ENCODE measurements at regions not wholly inside any gene's neighbourhood (a gene's known extent, or its start where the extent isn't known, plus 50 kb on each side); places are given as distances from the start of the nearest gene placed in this dataset.

DNA sequence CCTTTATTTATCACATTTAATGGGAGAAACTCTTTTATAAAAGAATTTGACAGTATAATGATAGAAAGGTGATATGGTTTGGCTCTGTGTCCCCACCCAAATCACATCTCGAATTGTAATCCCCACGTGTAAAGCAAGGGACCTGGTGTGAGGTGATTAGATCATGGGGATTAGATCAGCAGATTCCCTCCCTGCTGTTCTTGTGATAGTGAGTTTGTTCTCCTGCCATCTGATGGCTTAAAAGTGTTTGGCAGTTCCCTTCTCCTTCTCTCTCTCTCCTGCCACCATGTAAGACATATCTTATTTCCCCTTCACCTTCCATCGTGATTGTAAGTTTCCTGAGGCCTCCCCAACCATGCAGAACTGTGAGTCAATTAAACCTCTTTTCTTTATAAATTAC, 1110.3 kb downstream of the FLRT2 start:
- Mint-ChIP-seq H3K27me3 (no peaks in the 10 kb centered on the region), H3K9me3 (peaks cover 10% of the 10 kb centered on the region), H3K36me3 (no peaks in the 10 kb centered on the region), H3K27ac (no peak overlapping the region), H3K4me1 (ENCODE audit: low read depth) (no peaks in the 10 kb centered on the region), H3K4me3 (no peak overlapping the region)
- ChIA-PET POLR2A (no interaction called here), CTCF (no interaction called here)
- no peak for DNase-seq
- intact Hi-C loops (cut with micrococcal nuclease), result no loop called here

DNA sequence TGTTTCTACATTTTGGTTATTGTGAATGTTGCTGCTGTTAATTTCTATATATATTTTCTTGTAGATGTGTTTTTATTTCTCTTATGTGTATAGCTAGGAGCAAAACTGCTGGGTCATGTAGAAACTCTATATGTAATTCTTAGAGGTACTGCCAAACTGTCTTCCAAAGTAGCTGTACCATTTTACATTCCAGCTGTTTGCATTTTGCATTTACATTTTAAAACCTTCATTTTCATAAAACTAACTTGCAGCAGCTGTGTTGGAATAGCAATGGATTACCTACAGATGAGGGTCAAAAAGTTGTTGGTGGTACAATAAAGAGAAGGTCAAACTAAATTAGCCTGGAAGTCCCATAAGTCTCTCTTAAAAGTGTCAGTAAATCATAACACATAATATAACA, 1109.7 kb downstream of the FLRT2 start:
- Mint-ChIP-seq H3K27me3 (no peaks in the 10 kb centered on the region), H3K9me3 (peaks cover 10% of the 10 kb centered on the region), H3K4me3 (no peak overlapping the region), H3K36me3 (no peaks in the 10 kb centered on the region), H3K4me1 (ENCODE audit: low read depth) (no peaks in the 10 kb centered on the region), H3K27ac (no peak overlapping the region)
- intact Hi-C loops (cut with micrococcal nuclease), result no loop called here
- no peak for DNase-seq
- POLR2A ChIA-PET, result no interaction called here
- CTCF ChIA-PET, result no interaction called here

DNA sequence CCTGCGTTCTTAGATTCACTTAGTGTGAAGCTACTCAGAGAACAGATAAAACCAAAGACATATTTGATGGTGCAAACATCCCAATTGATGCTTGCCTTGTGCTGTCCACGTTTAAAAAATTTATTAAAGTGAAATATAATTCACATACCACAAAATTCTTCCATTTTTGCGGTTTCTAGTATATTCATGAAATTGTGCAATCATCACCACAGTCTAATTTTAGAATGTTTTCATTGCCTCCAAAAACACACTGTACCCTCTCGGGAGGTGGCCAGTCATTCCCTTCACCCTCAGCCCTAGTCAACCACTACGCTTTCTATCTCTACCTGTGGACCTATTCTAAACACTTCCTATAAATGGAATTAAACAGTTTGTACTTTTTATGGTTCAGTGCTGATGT, 1109.2 kb downstream of the FLRT2 start:
- H3K4me3 Mint-ChIP-seq, result no peak overlapping the region
- no peak overlapping the region for H3K27ac Mint-ChIP-seq
- CTCF ChIA-PET, result no interaction called here
- no peaks in the 10 kb centered on the region for H3K4me1 Mint-ChIP-seq (ENCODE audit: low read depth)
- intact Hi-C loops (cut with micrococcal nuclease), result no loop called here
- H3K36me3 Mint-ChIP-seq, result no peaks in the 10 kb centered on the region
- DNase-seq, result no peak
- H3K27me3 Mint-ChIP-seq, result no peaks in the 10 kb centered on the region
- POLR2A ChIA-PET, result no interaction called here
- H3K9me3 Mint-ChIP-seq, result peaks cover 10% of the 10 kb centered on the region

DNA sequence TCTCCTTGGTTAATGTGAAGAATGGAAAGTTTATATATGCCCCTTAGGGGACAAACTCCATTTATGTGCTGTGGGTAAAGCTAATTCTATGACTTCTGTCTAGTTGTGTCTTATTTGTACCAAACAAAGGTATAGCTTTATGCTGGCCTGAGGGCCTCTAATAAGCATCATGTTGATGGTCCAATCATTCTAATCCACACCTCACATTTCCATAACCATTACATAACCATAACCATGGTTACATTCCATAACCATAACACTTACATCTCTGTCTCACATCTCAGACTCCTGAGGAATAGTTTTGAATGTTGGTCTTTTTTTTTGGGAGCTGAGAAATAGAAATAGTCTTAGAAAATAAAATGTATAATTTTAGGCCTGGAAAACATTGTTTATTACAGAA, 1097.1 kb downstream of the FLRT2 start:
- Mint-ChIP-seq H3K36me3 (no peaks in the 10 kb centered on the region), H3K27me3 (no peaks in the 10 kb centered on the region), H3K27ac (no peak overlapping the region), H3K9me3 (peaks cover 8% of the 10 kb centered on the region), H3K4me1 (ENCODE audit: low read depth) (no peaks in the 10 kb centered on the region), H3K4me3 (no peak overlapping the region)
- DNase-seq, result no peak
- intact Hi-C loops (cut with micrococcal nuclease), result no loop called here
- ChIA-PET POLR2A (no interaction called here), CTCF (no interaction called here)

DNA sequence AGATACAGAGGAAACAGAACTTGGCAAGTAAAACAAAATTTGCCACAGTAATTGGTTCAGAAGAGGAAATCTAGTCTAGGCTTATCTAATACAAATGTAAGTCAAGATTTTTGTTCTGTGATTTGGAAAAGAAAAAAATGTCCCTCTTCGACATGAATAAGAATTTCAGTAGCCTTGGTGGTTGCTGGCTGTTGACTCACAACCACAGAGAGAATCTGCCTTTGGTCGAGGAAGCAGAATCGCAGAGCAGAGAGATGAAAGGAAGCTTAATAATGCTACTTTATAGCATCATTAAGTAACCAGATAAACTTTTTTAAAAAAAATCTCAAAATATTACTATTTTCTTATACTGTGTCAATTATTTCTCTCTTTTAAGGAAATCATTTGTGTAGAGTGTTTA, 1096.6 kb downstream of the FLRT2 start:
- H3K9me3 Mint-ChIP-seq, result peaks cover 8% of the 10 kb centered on the region
- intact Hi-C loops (cut with micrococcal nuclease), result no loop called here
- POLR2A ChIA-PET, result no interaction called here
- no peaks in the 10 kb centered on the region for H3K27me3 Mint-ChIP-seq
- CTCF ChIA-PET, result no interaction called here
- H3K27ac Mint-ChIP-seq, result no peak overlapping the region
- H3K4me1 Mint-ChIP-seq (ENCODE audit: low read depth), result no peaks in the 10 kb centered on the region
- H3K4me3 Mint-ChIP-seq, result no peak overlapping the region
- no peaks in the 10 kb centered on the region for H3K36me3 Mint-ChIP-seq
- no peak for DNase-seq

DNA sequence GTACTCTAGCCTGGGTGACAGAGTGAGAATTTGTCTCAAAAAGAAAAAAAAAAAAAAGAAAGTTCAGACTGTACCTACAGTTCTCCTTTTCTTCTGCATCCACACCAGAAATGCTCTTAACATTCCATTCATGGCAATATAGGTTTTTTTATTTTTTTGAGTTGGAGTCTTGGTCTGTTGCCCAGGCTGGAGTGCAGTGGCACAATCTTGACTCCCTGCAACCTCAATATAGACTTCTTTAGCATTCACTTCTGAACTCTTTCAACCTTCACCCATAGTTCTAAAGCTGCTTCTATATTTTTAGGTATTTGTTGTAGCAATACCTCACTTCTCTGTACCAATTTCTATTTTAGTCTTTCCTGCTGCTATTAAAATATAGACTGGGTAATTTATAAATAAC, 1095.7 kb downstream of the FLRT2 start:
- intact Hi-C loops (cut with micrococcal nuclease), result no loop called here
- no peaks in the 10 kb centered on the region for H3K27me3 Mint-ChIP-seq
- DNase-seq, result no peak
- H3K4me1 Mint-ChIP-seq (ENCODE audit: low read depth), result no peaks in the 10 kb centered on the region
- no peaks in the 10 kb centered on the region for H3K36me3 Mint-ChIP-seq
- no peak overlapping the region for H3K4me3 Mint-ChIP-seq
- CTCF ChIA-PET, result no interaction called here
- no peak overlapping the region for H3K27ac Mint-ChIP-seq
- peaks cover 8% of the 10 kb centered on the region for H3K9me3 Mint-ChIP-seq
- POLR2A ChIA-PET, result no interaction called here

DNA sequence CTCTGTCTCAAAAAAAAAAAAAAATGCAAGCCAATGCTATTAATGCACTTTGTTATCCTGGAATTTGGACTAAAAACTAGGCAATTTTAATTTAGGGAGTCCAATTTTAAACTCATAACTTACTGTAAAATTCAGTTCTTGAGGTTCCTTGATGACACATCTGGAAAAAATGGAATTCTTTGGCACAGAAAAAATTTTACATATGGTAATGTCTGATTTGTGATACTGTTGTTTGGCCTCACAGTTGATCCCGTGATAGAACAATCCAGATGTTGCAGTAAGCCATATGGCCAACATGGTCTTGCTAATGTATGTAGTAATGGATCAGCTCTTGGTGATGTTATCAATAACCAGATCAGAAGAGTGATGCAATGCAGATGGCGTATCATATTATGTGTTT, 1089.8 kb downstream of the FLRT2 start:
- Mint-ChIP-seq H3K27ac (no peak overlapping the region), H3K36me3 (no peaks in the 10 kb centered on the region), H3K9me3 (peaks cover 8% of the 10 kb centered on the region), H3K4me1 (ENCODE audit: low read depth) (no peaks in the 10 kb centered on the region), H3K27me3 (no peaks in the 10 kb centered on the region), H3K4me3 (no peak overlapping the region)
- intact Hi-C loops (cut with micrococcal nuclease), result no loop called here
- ChIA-PET POLR2A (no interaction called here), CTCF (no interaction called here)
- no peak for DNase-seq

DNA sequence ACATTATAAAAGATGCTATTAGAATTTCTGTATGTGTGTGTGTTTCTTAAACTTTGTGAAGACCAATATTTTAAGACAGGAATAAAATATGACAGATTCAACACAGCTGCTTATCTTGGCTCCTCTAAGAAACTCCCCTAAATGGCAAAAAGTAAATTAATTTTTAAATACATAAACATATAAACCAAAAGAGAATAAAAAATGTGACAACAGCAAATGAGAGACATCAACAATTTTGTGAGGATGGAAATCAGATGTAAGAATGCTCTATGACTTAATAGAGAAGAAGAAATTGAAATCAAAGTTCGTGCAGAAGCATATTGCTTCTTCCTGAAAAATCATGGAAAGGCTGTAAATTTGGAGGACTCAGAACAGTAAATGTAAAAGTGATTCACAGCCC, 1083.8 kb downstream of the FLRT2 start:
- POLR2A ChIA-PET, result no interaction called here
- no peaks in the 10 kb centered on the region for H3K27me3 Mint-ChIP-seq
- H3K4me3 Mint-ChIP-seq, result no peak overlapping the region
- CTCF ChIA-PET, result no interaction called here
- no peaks in the 10 kb centered on the region for H3K4me1 Mint-ChIP-seq (ENCODE audit: low read depth)
- no peak overlapping the region for H3K27ac Mint-ChIP-seq
- intact Hi-C loops (cut with micrococcal nuclease), result no loop called here
- DNase-seq, result no peak
- peaks cover 5% of the 10 kb centered on the region for H3K9me3 Mint-ChIP-seq
- H3K36me3 Mint-ChIP-seq, result no peaks in the 10 kb centered on the region

DNA sequence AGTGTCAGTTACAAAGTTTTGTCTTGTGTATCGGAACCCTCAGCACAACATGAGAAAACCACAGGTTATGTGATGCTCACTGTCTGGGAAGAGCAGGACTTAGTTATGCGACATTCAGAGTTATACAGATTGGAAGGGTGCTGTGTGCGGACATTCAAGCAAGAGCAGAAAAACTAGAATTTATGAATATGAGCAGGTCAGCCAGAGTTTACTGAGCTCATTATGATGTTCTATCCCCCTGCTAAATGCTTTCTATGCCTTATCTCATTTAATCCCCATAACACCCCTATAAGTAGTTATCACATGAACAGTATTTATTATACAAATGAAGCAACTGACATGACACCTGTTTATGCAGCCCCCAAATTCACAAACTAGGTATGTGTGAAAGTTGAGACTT, 1083.2 kb downstream of the FLRT2 start:
- Mint-ChIP-seq H3K4me1 (ENCODE audit: low read depth) (no peaks in the 10 kb centered on the region), H3K36me3 (no peaks in the 10 kb centered on the region), H3K27me3 (no peaks in the 10 kb centered on the region), H3K27ac (no peak overlapping the region), H3K4me3 (no peak overlapping the region), H3K9me3 (peaks cover 5% of the 10 kb centered on the region)
- ChIA-PET CTCF (no interaction called here), POLR2A (no interaction called here)
- DNase-seq, result no peak
- intact Hi-C loops (cut with micrococcal nuclease), result no loop called here

DNA sequence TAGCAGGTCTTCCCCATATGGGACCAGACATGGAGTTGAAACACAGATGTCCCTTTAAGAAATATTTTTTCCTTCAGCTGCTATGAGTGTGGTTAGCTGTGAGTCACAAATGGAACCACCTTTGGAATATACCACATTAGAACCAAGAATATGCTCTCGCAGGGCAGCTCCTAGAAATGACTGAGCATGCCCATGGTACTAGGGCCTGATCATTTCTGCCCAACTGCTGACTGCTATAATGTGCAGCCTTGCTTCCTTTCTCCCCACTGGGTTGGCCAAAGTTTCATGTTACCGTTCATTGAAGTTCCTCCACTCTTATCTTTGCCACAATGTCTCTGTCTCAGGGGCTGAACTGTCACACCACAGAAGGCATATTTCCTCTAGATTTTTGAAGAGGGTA, 1074.6 kb downstream of the FLRT2 start:
- intact Hi-C loops (cut with micrococcal nuclease), result no loop called here
- CTCF ChIA-PET, result no interaction called here

DNA sequence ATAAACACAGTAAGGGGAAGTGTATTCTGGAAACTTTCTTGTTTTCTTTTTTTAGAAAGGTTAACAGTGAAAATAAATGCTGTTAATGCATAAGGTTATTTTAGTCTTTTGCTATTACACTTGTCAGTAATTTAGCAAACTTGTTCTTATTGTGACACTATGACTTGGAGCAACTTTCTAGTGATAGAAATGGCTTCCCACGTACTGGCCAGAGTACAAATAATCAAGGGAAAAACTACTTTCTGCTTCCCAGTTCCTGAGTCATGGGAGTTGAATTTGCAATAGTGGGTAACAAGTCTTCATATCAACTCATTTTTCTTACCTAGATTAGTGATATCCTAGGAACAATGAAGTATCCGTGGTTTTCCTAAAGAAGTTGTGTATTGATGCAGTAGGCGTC, 1072.3 kb downstream of the FLRT2 start:
- CTCF ChIA-PET, result no interaction called here

More for the DNA sequence above, 1074.6 kb downstream of the FLRT2 start:
- no peaks in the 10 kb centered on the region for H3K27me3 Mint-ChIP-seq
- no peaks in the 10 kb centered on the region for H3K4me1 Mint-ChIP-seq (ENCODE audit: low read depth)
- no peak for DNase-seq
- no peak overlapping the region for H3K27ac Mint-ChIP-seq
- no peak overlapping the region for H3K4me3 Mint-ChIP-seq
- peaks cover 10% of the 10 kb centered on the region for H3K9me3 Mint-ChIP-seq
- POLR2A ChIA-PET, result no interaction called here
- no peaks in the 10 kb centered on the region for H3K36me3 Mint-ChIP-seq

DNA sequence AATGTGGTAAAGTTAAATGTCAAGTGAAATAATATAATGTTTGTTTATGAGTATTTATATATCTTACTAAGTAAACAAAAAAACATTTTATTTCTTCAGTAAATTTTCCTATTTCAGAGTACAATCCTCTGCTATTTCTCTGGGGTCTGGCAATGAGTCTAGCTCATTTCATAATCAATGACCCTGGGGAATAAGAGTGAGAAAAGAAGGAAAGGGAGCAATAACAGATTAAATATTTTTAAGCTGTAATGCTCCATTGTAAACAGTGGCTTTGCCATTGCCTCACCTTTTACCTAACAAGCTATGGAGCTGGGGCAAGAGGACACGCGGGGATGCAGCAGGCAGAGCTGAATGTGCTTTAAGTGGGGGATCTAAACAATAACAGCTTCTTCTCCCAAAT, 1071.9 kb downstream of the FLRT2 start:
- ChIA-PET CTCF (no interaction called here), POLR2A (no interaction called here)
- intact Hi-C loops (cut with micrococcal nuclease), result no loop called here
- Mint-ChIP-seq H3K27ac (no peak overlapping the region), H3K4me3 (no peak overlapping the region), H3K27me3 (no peaks in the 10 kb centered on the region), H3K36me3 (no peaks in the 10 kb centered on the region), H3K9me3 (peaks cover 10% of the 10 kb centered on the region), H3K4me1 (ENCODE audit: low read depth) (no peaks in the 10 kb centered on the region)
- DNase-seq, result no peak

More for the DNA sequence above, 1072.3 kb downstream of the FLRT2 start:
- no peaks in the 10 kb centered on the region for H3K4me1 Mint-ChIP-seq (ENCODE audit: low read depth)
- POLR2A ChIA-PET, result no interaction called here
- H3K36me3 Mint-ChIP-seq, result no peaks in the 10 kb centered on the region
- H3K4me3 Mint-ChIP-seq, result no peak overlapping the region
- H3K9me3 Mint-ChIP-seq, result peaks cover 10% of the 10 kb centered on the region
- intact Hi-C loops (cut with micrococcal nuclease), result no loop called here
- no peak overlapping the region for H3K27ac Mint-ChIP-seq
- no peak for DNase-seq
- no peaks in the 10 kb centered on the region for H3K27me3 Mint-ChIP-seq

DNA sequence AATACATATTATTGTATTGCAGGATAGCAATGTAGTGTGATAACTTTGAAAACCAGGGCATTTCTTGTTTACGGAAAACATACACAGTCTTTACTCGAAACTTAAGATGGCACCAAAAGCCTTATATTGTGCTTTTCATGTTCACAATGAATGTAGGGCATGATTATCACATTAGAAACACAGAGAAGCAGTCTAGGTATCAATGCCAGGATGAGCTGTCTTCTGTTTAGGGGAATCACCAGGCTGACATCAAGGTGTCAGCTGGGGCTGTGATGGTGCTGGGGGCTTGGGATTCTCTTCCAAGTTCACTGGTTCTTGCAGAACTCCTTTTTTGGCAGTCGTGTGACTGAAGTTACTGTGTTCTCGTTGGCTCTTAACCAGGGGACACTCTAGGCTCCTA, 1067.3 kb downstream of the FLRT2 start:
- peaks cover 14% of the 10 kb centered on the region for H3K9me3 Mint-ChIP-seq
- no peak overlapping the region for H3K4me3 Mint-ChIP-seq
- CTCF ChIA-PET, result no interaction called here

DNA sequence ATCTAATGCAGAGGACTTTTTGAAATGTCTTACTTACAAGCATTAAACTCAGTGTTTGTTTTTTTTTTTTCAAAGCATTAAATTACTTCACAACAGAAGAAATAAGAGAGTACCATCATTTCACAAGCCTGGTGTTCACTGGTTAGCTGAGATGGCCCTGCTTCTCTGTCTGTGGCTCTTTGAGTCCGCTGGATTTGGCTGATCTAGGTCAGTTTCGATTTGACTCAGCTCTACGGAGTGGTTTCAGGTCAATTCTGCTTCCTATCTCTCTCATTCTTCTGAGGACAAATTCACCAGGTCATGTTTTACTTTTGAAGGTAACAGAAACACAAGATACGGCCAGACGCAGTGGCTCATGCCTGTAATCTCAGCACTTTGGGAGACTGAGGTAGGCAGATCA, 1066.1 kb downstream of the FLRT2 start:
- intact Hi-C loops (cut with micrococcal nuclease), result no loop called here
- Mint-ChIP-seq H3K9me3 (peaks cover 13% of the 10 kb centered on the region), H3K27ac (no peak overlapping the region), H3K4me1 (ENCODE audit: low read depth) (no peaks in the 10 kb centered on the region), H3K27me3 (no peaks in the 10 kb centered on the region), H3K36me3 (no peaks in the 10 kb centered on the region), H3K4me3 (no peak overlapping the region)
- DNase-seq, result no peak
- CTCF ChIA-PET, result no interaction called here
- POLR2A ChIA-PET, result no interaction called here

More for the DNA sequence above, 1067.3 kb downstream of the FLRT2 start:
- H3K27ac Mint-ChIP-seq, result no peak overlapping the region
- POLR2A ChIA-PET, result no interaction called here
- intact Hi-C loops (cut with micrococcal nuclease), result no loop called here
- no peaks in the 10 kb centered on the region for H3K27me3 Mint-ChIP-seq
- H3K4me1 Mint-ChIP-seq (ENCODE audit: low read depth), result no peaks in the 10 kb centered on the region
- DNase-seq, result no peak
- no peaks in the 10 kb centered on the region for H3K36me3 Mint-ChIP-seq
